ENCODE measurements at regions not wholly inside any gene's neighbourhood (a gene's known extent, or its start where the extent isn't known, plus 50 kb on each side); places are given as distances from the start of the nearest gene placed in this dataset.
A peak's percentile ranks its signal among the peaks of the same experiment; 100 is the strongest.

GRCh38 chr1:84077476-84078107, 66.5 kb upstream of the PRKACB start (continued):
- TF ChIP-seq FOS (IDR thresholded peaks at IDR 0.05; ENCODE audit: extremely low read depth, insufficient read length) (no peak), NR4A1 (CRISPR knock-in tag; IDR thresholded peaks at IDR 0.05) (0 out of 2 replicates have a peak, but pooled peaks have one; percentile 32), NR4A1 (tag; IDR thresholded peaks at IDR 0.05) (0 out of 2 replicates have a peak, but pooled peaks have one; percentile 34), NR1H2 (CRISPR knock-in tag; IDR thresholded peaks at IDR 0.05) (no peak), ZZZ3 (IDR thresholded peaks at IDR 0.05) (no peak), DMBX1 (CRISPR knock-in tag; IDR thresholded peaks at IDR 0.05; ENCODE audit: borderline replicate concordance) (no peak), ZNF586 (CRISPR knock-in tag; conservative IDR thresholded peaks at IDR 0.05) (no peak), ZNF23 (CRISPR knock-in tag; IDR thresholded peaks at IDR 0.05) (no peak), ZNF311 (CRISPR knock-in tag; IDR thresholded peaks at IDR 0.05) (no peak), CBFA2T3 (IDR thresholded peaks at IDR 0.05) (no peak), MAFK (IDR thresholded peaks at IDR 0.05; ENCODE audit: low read length) (no peak), ZNF695 (CRISPR knock-in tag; IDR thresholded peaks at IDR 0.05) (no peak), ZNF79 (CRISPR knock-in tag; IDR thresholded peaks at IDR 0.05; ENCODE audit: low read depth) (no peak), SAP30 (IDR thresholded peaks at IDR 0.05; ENCODE audit: borderline replicate concordance, insufficient read depth, low read depth, low read length, poor library complexity, severe bottlenecking) (no peak), MED1 (CRISPR knock-in tag; IDR thresholded peaks at IDR 0.05; ENCODE audit: borderline replicate concordance) (no peak), TBL1XR1 (IDR thresholded peaks at IDR 0.05; ENCODE audit: low read length in 2 of 2) (no peak), NCOA1 (IDR thresholded peaks at IDR 0.05; ENCODE audit: low read depth) (no peak), ATF6 (CRISPR knock-in tag; IDR thresholded peaks at IDR 0.05) (no peak), ESRRA (IDR thresholded peaks at IDR 0.05; ENCODE audit: borderline replicate concordance, low read depth) (no peak), HDAC3 (IDR thresholded peaks at IDR 0.05; ENCODE audit: borderline replicate concordance, partially characterized antibody) (no peak), HIVEP1 (CRISPR knock-in tag; IDR thresholded peaks at IDR 0.05) (no peak), ATF7 (IDR thresholded peaks at IDR 0.05) (peak; percentile 58), ZC3H8 (IDR thresholded peaks at IDR 0.05) (no peak), ZNF274 (IDR thresholded peaks at IDR 0.05; ENCODE audit: borderline replicate concordance, low read depth, low read length) (no peak), ZNF436 (CRISPR knock-in tag; IDR thresholded peaks at IDR 0.05) (no peak)
- TF ChIP-seq, protein P1, sequence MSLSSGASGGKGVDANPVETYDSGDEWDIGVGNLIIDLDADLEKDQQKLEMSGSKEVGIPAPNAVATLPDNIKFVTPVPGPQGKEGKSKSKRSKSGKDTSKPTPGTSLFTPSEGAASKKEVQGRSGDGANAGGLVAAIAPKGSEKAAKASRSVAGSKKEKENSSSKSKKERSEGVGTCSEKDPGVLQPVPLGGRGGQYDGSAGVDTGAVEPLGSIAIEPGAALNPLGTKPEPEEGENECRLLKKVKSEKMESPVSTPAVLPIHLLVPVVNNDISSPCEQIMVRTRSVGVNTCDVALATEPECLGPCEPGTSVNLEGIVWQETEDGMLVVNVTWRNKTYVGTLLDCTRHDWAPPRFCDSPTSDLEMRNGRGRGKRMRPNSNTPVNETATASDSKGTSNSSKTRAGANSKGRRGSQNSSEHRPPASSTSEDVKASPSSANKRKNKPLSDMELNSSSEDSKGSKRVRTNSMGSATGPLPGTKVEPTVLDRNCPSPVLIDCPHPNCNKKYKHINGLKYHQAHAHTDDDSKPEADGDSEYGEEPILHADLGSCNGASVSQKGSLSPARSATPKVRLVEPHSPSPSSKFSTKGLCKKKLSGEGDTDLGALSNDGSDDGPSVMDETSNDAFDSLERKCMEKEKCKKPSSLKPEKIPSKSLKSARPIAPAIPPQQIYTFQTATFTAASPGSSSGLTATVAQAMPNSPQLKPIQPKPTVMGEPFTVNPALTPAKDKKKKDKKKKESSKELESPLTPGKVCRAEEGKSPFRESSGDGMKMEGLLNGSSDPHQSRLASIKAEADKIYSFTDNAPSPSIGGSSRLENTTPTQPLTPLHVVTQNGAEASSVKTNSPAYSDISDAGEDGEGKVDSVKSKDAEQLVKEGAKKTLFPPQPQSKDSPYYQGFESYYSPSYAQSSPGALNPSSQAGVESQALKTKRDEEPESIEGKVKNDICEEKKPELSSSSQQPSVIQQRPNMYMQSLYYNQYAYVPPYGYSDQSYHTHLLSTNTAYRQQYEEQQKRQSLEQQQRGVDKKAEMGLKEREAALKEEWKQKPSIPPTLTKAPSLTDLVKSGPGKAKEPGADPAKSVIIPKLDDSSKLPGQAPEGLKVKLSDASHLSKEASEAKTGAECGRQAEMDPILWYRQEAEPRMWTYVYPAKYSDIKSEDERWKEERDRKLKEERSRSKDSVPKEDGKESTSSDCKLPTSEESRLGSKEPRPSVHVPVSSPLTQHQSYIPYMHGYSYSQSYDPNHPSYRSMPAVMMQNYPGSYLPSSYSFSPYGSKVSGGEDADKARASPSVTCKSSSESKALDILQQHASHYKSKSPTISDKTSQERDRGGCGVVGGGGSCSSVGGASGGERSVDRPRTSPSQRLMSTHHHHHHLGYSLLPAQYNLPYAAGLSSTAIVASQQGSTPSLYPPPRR (CRISPR knock-in tag; IDR thresholded peaks at IDR 0.05; ENCODE audit: borderline replicate concordance): no peak

All from K562 (cell line).